Right atrium auricular region (tissue), 2 donors: ENCODE measurements at regions not wholly inside any gene's neighbourhood (a gene's known extent, or its start where the extent isn't known, plus 50 kb on each side); places are given as distances from the start of the nearest gene placed in this dataset.

Experiments
- DNase-seq: peaks from one replicate; pipeline ENCODE4 v3.0.0-alpha.2; 2019; ENCODE audit warnings: low spot score
- H3K27ac ChIP-seq, 2 donors: fragments of 200-600 bp; sonication (generic); 1 replicate in 1 of 2; 2 replicates in 1 of 2; pipeline ENCODE4 v1.5.1; 2016 to 2019
- H3K27me3 ChIP-seq, 2 donors: fragments of 200-600 bp; sonication (generic); one replicate each; pipeline versions ENCODE4 v1.5.1 to v1.6.0; 2017 to 2019
- H3K36me3 ChIP-seq: fragments of 200-600 bp; sonication (generic); one replicate; pipeline ENCODE4 v1.5.1; 2016
- H3K4me1 ChIP-seq, 2 donors: fragments of 200-600 bp; sonication (generic); one replicate each; pipeline versions ENCODE4 v1.5.1 to v1.6.0; 2017 to 2019
- H3K4me3 ChIP-seq, 2 donors: fragments of 200-600 bp; sonication (generic); 1 replicate in 1 of 2; 2 replicates in 1 of 2; pipeline ENCODE4 v1.5.1; 2017 to 2019; ENCODE audit warnings: mild to moderate bottlenecking in 1 of 2, moderate library complexity in 1 of 2
- H3K9me3 ChIP-seq, 2 donors: fragments of 200-600 bp; sonication (generic); one replicate each; pipeline ENCODE4 v1.5.1; 2019
- CTCF ChIP-seq, 2 donors: fragments of 200-600 bp; sonication (generic); IDR thresholded peaks; one replicate each; pipeline ENCODE4 v1.5.1; 2019; ENCODE audit warnings: antibody characterized with exemption in 2 of 2

- Histone ChIP-seq H3K4me1 (peaks cover 0 to 16% of the 10 kb centered on the region in 2 donors), H3K4me3 (no peak overlapping the region), H3K27me3 (no peaks in the 10 kb centered on the region), H3K36me3 (no peaks in the 10 kb centered on the region), H3K27ac (no peak overlapping the region), H3K9me3 (no peaks in the 10 kb centered on the region)
- TF ChIP-seq CTCF (IDR thresholded peaks at IDR 0.05) = no peak
- DNase-seq = no peak
Measured at GRCh38 chr12:70045036-70045435, 198.2 kb upstream of the CNOT2 start.

GRCh38 chr12:70045514-70045913 is 197.7 kb upstream of the CNOT2 start:
- no peak for TF ChIP-seq CTCF (IDR thresholded peaks at IDR 0.05)
- Histone ChIP-seq H3K36me3 (no peaks in the 10 kb centered on the region), H3K27ac (no peak overlapping the region), H3K27me3 (no peaks in the 10 kb centered on the region), H3K9me3 (no peaks in the 10 kb centered on the region), H3K4me1 (peaks cover 0 to 16% of the 10 kb centered on the region in 2 donors), H3K4me3 (no peak overlapping the region)
- no peak for DNase-seq

- Histone ChIP-seq H3K4me1 (peaks cover 0 to 2% of the 10 kb centered on the region in 2 donors), H3K27ac (no peak overlapping the region), H3K9me3 (no peaks in the 10 kb centered on the region), H3K27me3 (no peaks in the 10 kb centered on the region), H3K36me3 (no peaks in the 10 kb centered on the region), H3K4me3 (no peak overlapping the region)
- no peak for TF ChIP-seq CTCF (IDR thresholded peaks at IDR 0.05)
- no peak for DNase-seq
Measured at GRCh38 chr12:70048521-70049250, 194.5 kb upstream of the CNOT2 start.

GRCh38 chr12:70049596-70050360 is 193.5 kb upstream of the CNOT2 start:
- H3K4me3 ChIP-seq = no peak overlapping the region
- H3K27ac ChIP-seq = no peak overlapping the region
- no peak for DNase-seq
- no peaks in the 10 kb centered on the region for H3K27me3 ChIP-seq
- TF ChIP-seq CTCF (IDR thresholded peaks at IDR 0.05) = no peak
- no peaks in the 10 kb centered on the region for H3K9me3 ChIP-seq
- no peaks in the 10 kb centered on the region for H3K4me1 ChIP-seq
- H3K36me3 ChIP-seq = no peaks in the 10 kb centered on the region

DNA sequence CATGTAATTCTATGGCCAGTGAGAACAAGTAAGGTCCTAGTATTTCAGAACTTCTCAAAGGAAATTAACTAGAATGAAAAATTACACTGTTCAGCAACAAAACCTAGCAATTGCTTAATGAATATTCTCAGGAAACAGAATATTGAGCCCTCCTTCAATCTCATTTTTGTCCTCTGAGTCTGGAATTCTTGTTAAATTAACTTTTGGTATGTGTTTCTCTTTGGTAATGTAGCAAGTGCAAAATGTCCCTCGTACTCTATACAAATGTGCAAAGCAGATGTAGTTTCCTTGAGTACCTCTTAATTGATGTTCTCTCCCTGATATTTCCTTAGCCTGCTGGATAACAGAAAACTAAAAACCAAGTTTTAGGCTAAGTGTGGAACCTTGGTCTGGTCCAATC is 190.8 kb upstream of the CNOT2 start:
- H3K27me3 ChIP-seq = no peaks in the 10 kb centered on the region
- no peaks in the 10 kb centered on the region for H3K9me3 ChIP-seq
- no peaks in the 10 kb centered on the region for H3K4me1 ChIP-seq
- H3K36me3 ChIP-seq = no peaks in the 10 kb centered on the region
- no peak overlapping the region for H3K4me3 ChIP-seq
- no peak for TF ChIP-seq CTCF (IDR thresholded peaks at IDR 0.05)
- no peak overlapping the region for H3K27ac ChIP-seq
- no peak for DNase-seq
